Coronary artery (tissue), 2 donors: ENCODE measurements at regions not wholly inside any gene's neighbourhood (a gene's known extent, or its start where the extent isn't known, plus 50 kb on each side); places are given as distances from the start of the nearest gene placed in this dataset.

Experiments used
- DNase-seq: peaks from one replicate; pipeline ENCODE4 v3.0.0-alpha.2; 2017; ENCODE audit warnings: low spot score
- H3K27ac ChIP-seq, 2 donors: fragments of 200-600 bp; sonication (generic); one replicate each; pipeline ENCODE4 v1.5.1; 2016 to 2019
- H3K4me3 ChIP-seq: fragments of 200-600 bp; sonication (generic); 2 replicates; pipeline ENCODE4 v1.5.1; 2016; ENCODE audit warnings: mild to moderate bottlenecking, moderate library complexity
- TF ChIP-seq, protein P1 (sequence below): fragments of 200-600 bp; sonication (generic); IDR thresholded peaks from one replicate; pipeline ENCODE4 v1.5.1; 2019; ENCODE audit warnings: antibody characterized with exemption

DNA sequence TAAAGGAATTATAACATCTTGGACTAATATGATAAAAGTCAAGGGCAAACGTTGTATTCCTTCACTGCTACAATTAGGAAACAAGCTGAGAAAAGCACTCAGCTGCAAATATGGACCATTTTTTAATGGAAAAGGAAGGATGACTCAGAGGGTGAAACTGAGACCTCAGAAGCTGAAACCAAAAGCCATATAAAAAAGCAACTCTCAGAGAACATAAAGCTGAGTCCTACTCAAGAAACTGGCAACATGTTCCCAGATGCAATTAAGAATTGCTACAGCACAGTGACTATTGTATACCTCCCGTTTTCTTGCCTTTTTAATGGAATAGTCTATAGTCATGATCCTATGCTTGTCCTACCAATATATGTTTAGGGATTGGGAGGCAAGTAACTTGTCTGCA lies 1106.4 kb upstream of the INTU start:
- DNase-seq = no peak
- TF ChIP-seq, protein P1, sequence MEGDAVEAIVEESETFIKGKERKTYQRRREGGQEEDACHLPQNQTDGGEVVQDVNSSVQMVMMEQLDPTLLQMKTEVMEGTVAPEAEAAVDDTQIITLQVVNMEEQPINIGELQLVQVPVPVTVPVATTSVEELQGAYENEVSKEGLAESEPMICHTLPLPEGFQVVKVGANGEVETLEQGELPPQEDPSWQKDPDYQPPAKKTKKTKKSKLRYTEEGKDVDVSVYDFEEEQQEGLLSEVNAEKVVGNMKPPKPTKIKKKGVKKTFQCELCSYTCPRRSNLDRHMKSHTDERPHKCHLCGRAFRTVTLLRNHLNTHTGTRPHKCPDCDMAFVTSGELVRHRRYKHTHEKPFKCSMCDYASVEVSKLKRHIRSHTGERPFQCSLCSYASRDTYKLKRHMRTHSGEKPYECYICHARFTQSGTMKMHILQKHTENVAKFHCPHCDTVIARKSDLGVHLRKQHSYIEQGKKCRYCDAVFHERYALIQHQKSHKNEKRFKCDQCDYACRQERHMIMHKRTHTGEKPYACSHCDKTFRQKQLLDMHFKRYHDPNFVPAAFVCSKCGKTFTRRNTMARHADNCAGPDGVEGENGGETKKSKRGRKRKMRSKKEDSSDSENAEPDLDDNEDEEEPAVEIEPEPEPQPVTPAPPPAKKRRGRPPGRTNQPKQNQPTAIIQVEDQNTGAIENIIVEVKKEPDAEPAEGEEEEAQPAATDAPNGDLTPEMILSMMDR = no peak
- no peak overlapping the region for H3K4me3 ChIP-seq
- H3K27ac ChIP-seq = no peak overlapping the region

DNA sequence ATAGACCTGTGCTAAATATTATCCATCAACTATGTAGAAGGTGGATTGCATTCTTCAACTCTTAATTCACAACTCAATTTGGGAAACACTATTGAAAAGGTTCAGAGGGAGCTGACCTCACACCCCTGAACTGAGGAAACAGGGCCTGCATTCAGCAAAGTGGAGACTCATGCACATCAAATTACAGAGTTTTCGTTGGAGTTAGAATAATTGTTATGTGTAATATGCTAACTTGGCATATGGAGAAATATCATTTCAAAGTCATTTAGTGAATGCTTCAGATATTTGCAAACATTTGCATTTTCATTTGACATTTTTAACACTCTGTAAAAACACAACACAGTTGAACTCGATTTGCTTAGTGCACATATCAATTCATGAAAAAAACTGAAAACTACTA lies 1102.8 kb upstream of the INTU start:
- no peak overlapping the region for H3K4me3 ChIP-seq
- DNase-seq = no peak
- TF ChIP-seq, protein P1 = no peak

DNA sequence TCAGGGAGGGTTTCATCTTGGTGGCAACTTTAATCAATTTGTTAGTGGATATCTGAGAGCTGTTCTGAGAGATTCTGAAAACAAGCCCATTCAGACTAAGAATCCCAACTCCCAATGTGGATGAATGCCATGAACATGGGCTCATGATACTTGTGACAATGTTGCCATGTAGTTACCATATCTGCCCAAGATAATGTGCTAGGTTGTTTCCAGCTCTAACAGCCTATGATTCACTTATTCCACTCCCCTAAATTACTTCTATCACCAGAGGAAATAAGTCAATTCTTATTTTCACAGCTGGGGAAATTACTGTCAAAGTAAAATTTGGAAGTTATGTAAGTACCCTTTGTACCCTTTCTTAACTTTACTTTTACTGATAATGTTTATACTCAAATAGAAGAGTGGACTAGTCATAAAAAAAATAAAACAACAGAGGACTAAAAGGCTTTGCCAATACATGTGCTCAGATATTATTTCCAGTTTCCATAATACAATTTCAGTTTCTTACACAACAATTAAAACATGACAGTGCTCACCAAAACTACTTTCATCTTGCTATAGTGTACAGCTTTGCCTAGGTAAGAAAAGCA lies 1101.7 kb upstream of the INTU start:
- Histone ChIP-seq H3K27ac (no peak overlapping the region), H3K4me3 (no peak overlapping the region)
- no peak for DNase-seq
- TF ChIP-seq, protein P1 = no peak

More for the DNA sequence above, 1102.8 kb upstream of the INTU start:
- no peak overlapping the region for H3K27ac ChIP-seq

DNA sequence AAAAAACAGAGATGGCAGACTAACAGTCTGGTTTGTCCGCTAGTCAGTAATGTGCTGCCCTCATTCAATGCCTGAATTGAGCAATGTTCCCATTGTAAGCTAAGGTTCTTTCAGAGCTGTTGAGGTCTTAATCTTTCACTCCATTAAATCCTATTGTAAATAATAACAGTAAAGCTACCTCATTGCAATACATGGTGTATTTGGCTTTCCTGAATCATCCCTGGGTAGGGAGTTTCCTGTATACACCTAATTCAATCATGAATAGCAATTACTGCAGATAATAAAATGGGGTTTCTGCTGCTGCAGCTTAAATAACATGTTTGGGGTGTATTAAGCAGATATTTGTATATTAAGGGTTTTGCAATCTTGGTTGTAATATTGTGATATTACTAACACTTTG lies 1100.2 kb upstream of the INTU start:
- H3K4me3 ChIP-seq = no peak overlapping the region
- H3K27ac ChIP-seq = no peak overlapping the region
- no peak for DNase-seq
- TF ChIP-seq, protein P1 = no peak

DNA sequence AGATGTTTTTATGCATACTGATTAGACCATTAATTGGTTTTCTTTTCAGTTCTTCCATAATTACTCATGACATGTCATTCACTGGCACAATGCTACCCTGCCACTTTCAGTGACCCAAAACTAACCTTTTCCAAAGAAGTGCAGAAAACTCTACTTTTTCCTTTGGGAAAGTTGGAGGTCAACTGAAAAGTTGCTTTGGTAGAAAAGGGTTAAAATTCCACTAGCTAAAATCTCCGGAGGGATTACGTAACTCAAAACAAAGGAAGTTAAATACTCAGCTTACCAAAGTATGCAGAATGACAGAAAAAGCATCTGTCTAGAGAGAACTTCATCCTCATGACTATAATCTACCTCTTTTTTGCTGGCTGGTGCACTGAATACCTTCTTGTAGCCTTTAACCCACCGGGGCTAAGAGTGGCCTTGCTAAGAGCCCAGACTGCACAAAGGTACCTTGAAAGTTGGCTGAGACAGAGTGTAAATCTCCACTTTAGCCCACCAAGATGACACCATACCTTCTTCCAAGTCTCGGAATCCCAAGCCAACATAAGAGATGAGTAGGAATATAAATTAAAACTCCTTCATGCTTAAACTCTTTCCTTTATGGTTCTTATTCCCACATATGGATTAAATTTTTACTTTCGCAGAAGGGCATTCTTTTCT lies 1099.5 kb upstream of the INTU start:
- TF ChIP-seq, protein P1 = no peak
- no peak overlapping the region for H3K27ac ChIP-seq
- no peak overlapping the region for H3K4me3 ChIP-seq
- no peak for DNase-seq

DNA sequence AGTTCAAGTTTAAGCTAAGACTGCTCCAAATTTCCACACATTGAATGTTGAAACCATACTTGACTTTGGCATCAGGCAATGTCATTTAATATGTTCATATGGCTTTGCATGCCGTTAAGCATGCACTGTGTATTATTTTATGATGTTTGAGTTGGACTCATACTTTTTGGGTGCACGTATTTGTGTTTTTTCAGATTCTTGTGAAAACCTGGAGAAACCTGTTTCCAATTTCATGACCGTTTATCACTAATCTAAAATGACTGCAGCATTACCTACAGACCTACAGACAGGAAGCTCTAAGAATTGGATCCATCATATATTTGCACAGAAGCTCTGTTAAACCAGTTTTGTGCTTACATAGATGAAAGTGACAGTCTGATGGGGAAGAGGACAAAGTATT lies 1093.0 kb upstream of the INTU start:
- DNase-seq = no peak
- Histone ChIP-seq H3K27ac (no peak overlapping the region), H3K4me3 (no peak overlapping the region)
- TF ChIP-seq, protein P1 = no peak

DNA sequence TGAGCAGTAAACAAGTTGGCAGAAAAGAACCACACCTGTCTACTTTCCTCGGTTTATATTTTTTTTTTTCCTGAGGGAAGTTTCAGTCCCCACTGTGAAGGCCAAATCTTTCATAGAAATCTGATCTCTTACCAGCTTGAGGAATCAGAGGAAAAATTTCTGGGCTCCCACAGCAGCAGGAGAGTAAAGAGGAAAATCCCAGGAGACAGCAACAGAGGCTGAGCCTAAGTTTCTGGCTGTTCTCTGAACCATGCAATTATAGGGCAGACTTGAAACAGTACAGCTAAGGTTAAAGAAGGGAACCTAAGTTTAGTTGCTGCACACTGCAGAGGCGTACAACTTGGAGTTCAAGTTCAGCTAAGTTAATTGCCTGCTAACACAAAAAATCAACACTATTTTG lies 1090.9 kb upstream of the INTU start:
- H3K27ac ChIP-seq = no peak overlapping the region
- H3K4me3 ChIP-seq = no peak overlapping the region
- TF ChIP-seq, protein P1 = no peak
- DNase-seq = no peak
